H1 (cell line): ENCODE measurements at regions not wholly inside any gene's neighbourhood (a gene's known extent, or its start where the extent isn't known, plus 50 kb on each side); places are given as distances from the start of the nearest gene placed in this dataset.

Experiments used
- CTCF ChIA-PET: fragments of 300-600 bp; sonication (Branson Sonifier 250); formaldehyde crosslinking; loops from one replicate; lab custom pipeline; 2021; ENCODE audit not compliant: partially characterized antibody; lab: Charles Lee
- POLR2A ChIA-PET: fragments of 300-600 bp; sonication (Branson Sonifier 250); formaldehyde crosslinking; loops from one replicate; lab custom pipeline; 2021; ENCODE audit warnings: inconsistent platforms; ENCODE audit not compliant: partially characterized antibody; lab: Charles Lee
- DNase-seq, 2 experiments: peaks; one replicate each; pipeline versions ENCODE4 v3.0.0 to v3.0.0-alpha.2; 2010 to 2022; ENCODE audit warnings: low spot score in 2 of 2, low read depth in 1 of 2, mixed read lengths in 1 of 2
- FAIRE-seq: peaks from 2 replicates; lab custom pipeline; 2011; peaks lifted over from hg19 to GRCh38; lab: Jason Lieb, UNC
- H2AFZ ChIP-seq: 2 replicates; pipeline ENCODE4 v1.8.1; 2012; ENCODE audit warnings: low read length, inconsistent platforms
- H2AK5ac ChIP-seq: 2 replicates; pipeline ENCODE4 v1.6.1; 2013; ENCODE audit warnings: low read depth, low read length
- H2BK120ac ChIP-seq: replicated peaks from 2 replicates; pipeline ENCODE3; 2013; ENCODE audit warnings: low read depth, low read length, inconsistent platforms
- H2BK12ac ChIP-seq: 2 replicates; pipeline ENCODE4 v1.6.1; 2013; ENCODE audit warnings: low read depth, low read length
- H2BK15ac ChIP-seq: 2 replicates; pipeline ENCODE4 v1.6.1; 2013; ENCODE audit warnings: low read length
- H2BK20ac ChIP-seq: 2 replicates; pipeline ENCODE4 v1.6.1; 2013; ENCODE audit warnings: low read length
- H2BK5ac ChIP-seq: 2 replicates; pipeline ENCODE4 v1.6.1; 2013; ENCODE audit warnings: low read depth, low read length
- H3K14ac ChIP-seq: 2 replicates; pipeline ENCODE4 v1.6.1; 2013; ENCODE audit warnings: inconsistent platforms; ENCODE audit not compliant: insufficient read length
- H3K18ac ChIP-seq: 2 replicates; pipeline ENCODE4 v1.6.1; 2013; ENCODE audit warnings: low read length; ENCODE audit errors: extremely low read depth
- H3K23ac ChIP-seq: 2 replicates; pipeline ENCODE4 v1.6.1; 2013; ENCODE audit warnings: inconsistent platforms; ENCODE audit not compliant: insufficient read length
- H3K23me2 ChIP-seq: 2 replicates; pipeline ENCODE4 v1.6.1; 2013; ENCODE audit warnings: low read depth, low read length
- H3K27ac ChIP-seq: 2 replicates; pipeline ENCODE4 v1.6.1; 2011; ENCODE audit warnings: low read depth, low read length, inconsistent platforms
- H3K27me3 ChIP-seq, 4 experiments: replicated peaks in 1 of 4; 1 replicate in 1 of 4; 2 replicates in 3 of 4; pipeline versions ENCODE4 v1.6.1 to v1.8.1; 2011 to 2013; ENCODE audit warnings: low read length in 3 of 4, mild to moderate bottlenecking in 3 of 4, inconsistent platforms in 2 of 4, mixed read lengths in 2 of 4, moderate library complexity in 1 of 4; ENCODE audit not compliant: control insufficient read depth in 3 of 4, insufficient read depth in 3 of 4; ENCODE audit errors: extremely low read depth in 1 of 4
- H3K36me3 ChIP-seq, 4 experiments: 2 replicates each; pipeline versions ENCODE4 v1.6.1 to v1.8.1; 2011 to 2013; ENCODE audit warnings: mild to moderate bottlenecking in 4 of 4, low read length in 3 of 4, moderate library complexity in 2 of 4, control low read depth in 1 of 4, inconsistent platforms in 1 of 4; ENCODE audit not compliant: insufficient read depth in 4 of 4, control insufficient read depth in 2 of 4
- H3K4ac ChIP-seq: replicated peaks from 2 replicates; pipeline ENCODE3; 2013; ENCODE audit warnings: low read length, low read depth, mixed read lengths, inconsistent platforms; ENCODE audit not compliant: insufficient read length
- H3K4me1 ChIP-seq, 4 experiments: replicated peaks in 1 of 4; 1 replicate in 1 of 4; 2 replicates in 3 of 4; pipeline versions ENCODE4 v1.6.1 to v1.8.1; 2011 to 2013; ENCODE audit warnings: low read length in 3 of 4, inconsistent platforms in 2 of 4, mixed read lengths in 1 of 4; ENCODE audit not compliant: insufficient read depth in 4 of 4, control insufficient read depth in 3 of 4
- H3K4me2 ChIP-seq, 2 experiments: 2 replicates each; pipeline versions ENCODE4 v1.6.1 to v1.8.1; 2011 to 2013; ENCODE audit warnings: low read depth in 2 of 2, low read length in 2 of 2, control low read depth in 1 of 2, inconsistent platforms in 1 of 2, mild to moderate bottlenecking in 1 of 2; ENCODE audit not compliant: insufficient read depth in 1 of 2
- H3K4me3 ChIP-seq, 4 experiments: fragments of 200-600, 300-600 bp in 1 of 4; sonication (generic), shearing (Covaris generic), sonication (Bioruptor Twin) in 1 of 4; 2 replicates each; pipeline versions ENCODE4 v1.5.1 to v1.8.1; 2011 to 2016; ENCODE audit warnings: low read length in 4 of 4, low read depth in 3 of 4, control low read depth in 2 of 4, inconsistent platforms in 2 of 4, mild to moderate bottlenecking in 2 of 4, mixed read lengths in 1 of 4, moderate library complexity in 1 of 4; ENCODE audit not compliant: insufficient read depth in 2 of 4; ENCODE audit errors: extremely low read depth in 1 of 4
- H3K56ac ChIP-seq: replicated peaks from 2 replicates; pipeline ENCODE3; 2013; ENCODE audit warnings: low read depth, mild to moderate bottlenecking, mixed read lengths, low read length, inconsistent platforms; ENCODE audit not compliant: insufficient read length
- H3K79me1 ChIP-seq: 2 replicates; pipeline ENCODE4 v1.6.1; 2013; ENCODE audit warnings: low read depth, low read length, control low read depth
- H3K79me2 ChIP-seq, 2 experiments: 2 replicates each; pipeline versions ENCODE4 v1.6.1 to v1.8.1; 2012 to 2013; ENCODE audit warnings: low read length in 2 of 2, mild to moderate bottlenecking in 2 of 2, inconsistent platforms in 1 of 2; ENCODE audit not compliant: insufficient read depth in 2 of 2, control insufficient read depth in 1 of 2
- H3K9ac ChIP-seq, 4 experiments: replicated peaks in 1 of 4; 1 replicate in 1 of 4; 2 replicates in 3 of 4; pipeline versions ENCODE4 v1.6.1 to v1.8.1; 2011 to 2013; ENCODE audit warnings: low read depth in 3 of 4, low read length in 3 of 4, control low read depth in 2 of 4, mild to moderate bottlenecking in 2 of 4, moderate library complexity in 2 of 4, inconsistent platforms in 1 of 4; ENCODE audit errors: extremely low read depth in 1 of 4
- H3K9me3 ChIP-seq, 2 experiments: 2 replicates each; pipeline versions ENCODE4 v1.6.1 to v1.8.1; 2012 to 2013; ENCODE audit warnings: mild to moderate bottlenecking in 2 of 2, moderate library complexity in 2 of 2, control low read depth in 1 of 2, inconsistent platforms in 1 of 2, low read depth in 1 of 2, low read length in 1 of 2, mixed read lengths in 1 of 2; ENCODE audit not compliant: insufficient read depth in 2 of 2
- H4K20me1 ChIP-seq, 2 experiments: replicated peaks in 1 of 2; 2 replicates each; pipeline versions ENCODE3 to v1.8.1; 2011 to 2013; ENCODE audit warnings: inconsistent platforms in 2 of 2, low read length in 2 of 2, mild to moderate bottlenecking in 1 of 2; ENCODE audit not compliant: insufficient read depth in 2 of 2, control insufficient read depth in 1 of 2
- H4K5ac ChIP-seq: 2 replicates; pipeline ENCODE4 v1.6.1; 2013; ENCODE audit warnings: low read length, low read depth, mixed read lengths, inconsistent platforms; ENCODE audit not compliant: insufficient read length
- H4K8ac ChIP-seq: 2 replicates; pipeline ENCODE4 v1.8.0; 2013; ENCODE audit warnings: mild to moderate bottlenecking, moderate library complexity, low read length, inconsistent platforms; ENCODE audit not compliant: insufficient read depth; ENCODE audit errors: extremely low read depth
- H4K91ac ChIP-seq: replicated peaks from 2 replicates; pipeline ENCODE3; 2013; ENCODE audit warnings: low read length, mixed read lengths, inconsistent platforms; ENCODE audit not compliant: insufficient read length
- WGBS, 2 experiments: shearing (Covaris generic) in 1 of 2; methylation state at CpG; one replicate each; pipeline versions ENCODE4 v1.1.6 to v1.1.7; 2013 to 2015; ENCODE audit warnings: low lambda C conversion rate in 2 of 2, mixed read lengths in 2 of 2, inconsistent platforms in 1 of 2, low coverage in 1 of 2, missing lambda C conversion rate in 1 of 2; ENCODE audit not compliant: insufficient replicate concordance in 2 of 2, insufficient coverage in 1 of 2, insufficient read length in 1 of 2; ENCODE audit errors: extremely low coverage in 1 of 2, missing lambda C conversion rate in 1 of 2; 5-methylcytosine and 5-hydroxymethylcytosine counted together

DNA sequence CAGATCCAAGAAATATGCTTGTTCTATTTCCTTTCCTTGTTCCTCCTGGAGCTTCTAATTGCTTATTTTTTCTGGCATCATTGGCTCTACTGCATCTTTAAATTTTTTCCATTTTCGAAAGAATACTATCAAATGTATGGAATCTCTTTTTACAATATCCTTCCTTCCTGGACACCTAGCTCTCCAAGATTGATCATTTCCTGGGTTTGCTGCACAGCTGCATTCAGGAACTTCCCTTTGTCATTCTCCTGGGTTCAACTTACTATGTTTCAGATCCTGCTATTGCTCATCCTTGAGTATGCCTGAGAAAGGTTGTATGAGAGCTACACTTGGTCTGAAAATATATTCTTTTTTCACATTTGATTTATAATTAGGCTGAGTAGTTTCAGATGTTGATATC is 73.7 kb upstream of the ERCC6L2 start:
- Histone ChIP-seq H3K36me3 (no peaks in the 10 kb centered on the region), H2BK120ac (no peak overlapping the region), H3K27ac (no peak overlapping the region), H3K9me3 (no peaks in the 10 kb centered on the region), H3K4me3 (no peak overlapping the region), H3K56ac (no peak overlapping the region), H2BK15ac (no peak overlapping the region), H3K27me3 (no peaks in the 10 kb centered on the region), H3K9ac (no peak overlapping the region), H2AFZ (0 out of 2 replicates have a peak overlapping the region, but pooled peaks have one; percentile 19), H4K20me1 (no peaks in the 10 kb centered on the region), H2AK5ac (no peak overlapping the region), H2BK12ac (no peak overlapping the region), H3K23ac (no peak overlapping the region), H3K23me2 (no peaks in the 10 kb centered on the region), H3K4me1 (no peaks in the 10 kb centered on the region; a peak in 2 of 7 replicates), H4K91ac (no peak overlapping the region), H2BK20ac (no peak overlapping the region), H3K14ac (no peak overlapping the region), H2BK5ac (no peak overlapping the region), H3K79me2 (no peaks in the 10 kb centered on the region), H3K79me1 (no peaks in the 10 kb centered on the region), H3K18ac (no peak overlapping the region), H4K8ac (no peak overlapping the region), H4K5ac (no peak overlapping the region), H3K4me2 (no peak overlapping the region), H3K4ac (no peak overlapping the region)
- ChIA-PET POLR2A (interaction anchor here (1.3 kb wide), 1 partner anchor 16 kb away, joined by 4 read pairs; no protein-coding TSS in a partner anchor), CTCF (interaction anchor here (0.6 to 1.0 kb wide), 3 partner anchors 32 to 1362 kb away, joined by 3 to 6 read pairs (median 3); no protein-coding TSS in a partner anchor)
- FAIRE-seq (no peak), DNase-seq (no peak)
- 87% methylated on average over 1 of the region's 1 CpG; no CpG with 5 or more reads in 1 of the 2 experiments for WGBS, 2 experiments
